Right ventricle myocardium inferior (tissue), 1 donor: ENCODE measurements at regions not wholly inside any gene's neighbourhood (a gene's known extent, or its start where the extent isn't known, plus 50 kb on each side); places are given as distances from the start of the nearest gene placed in this dataset.

Source experiments
- ATAC-seq: fragments of 200-7000 bp; cut with Tn5 transposase; one replicate; pipeline ENCODE4 v1.9.1; 2020; ENCODE audit warnings: mild to moderate bottlenecking, moderate library complexity
- DNase-seq: peaks from one replicate; pipeline ENCODE4 v3.0.0; 2021; ENCODE audit errors: missing footprints
- intact Hi-C: fragments of 100-400 bp; cut with DNase I; formaldehyde crosslinking; loops from one replicate; pipeline ENCODE4 v1.11.0; 2022
- donor health status: DM: no; HTN: yes; CAD: no; lungs with severe emphysema.

- ATAC-seq (no peak), DNase-seq (no peak)
- intact Hi-C loops: no loop called here
These were observed 51.2 kb upstream of the PCBD1 start for GRCh38 chr10:70939441-70940003.

DNA sequence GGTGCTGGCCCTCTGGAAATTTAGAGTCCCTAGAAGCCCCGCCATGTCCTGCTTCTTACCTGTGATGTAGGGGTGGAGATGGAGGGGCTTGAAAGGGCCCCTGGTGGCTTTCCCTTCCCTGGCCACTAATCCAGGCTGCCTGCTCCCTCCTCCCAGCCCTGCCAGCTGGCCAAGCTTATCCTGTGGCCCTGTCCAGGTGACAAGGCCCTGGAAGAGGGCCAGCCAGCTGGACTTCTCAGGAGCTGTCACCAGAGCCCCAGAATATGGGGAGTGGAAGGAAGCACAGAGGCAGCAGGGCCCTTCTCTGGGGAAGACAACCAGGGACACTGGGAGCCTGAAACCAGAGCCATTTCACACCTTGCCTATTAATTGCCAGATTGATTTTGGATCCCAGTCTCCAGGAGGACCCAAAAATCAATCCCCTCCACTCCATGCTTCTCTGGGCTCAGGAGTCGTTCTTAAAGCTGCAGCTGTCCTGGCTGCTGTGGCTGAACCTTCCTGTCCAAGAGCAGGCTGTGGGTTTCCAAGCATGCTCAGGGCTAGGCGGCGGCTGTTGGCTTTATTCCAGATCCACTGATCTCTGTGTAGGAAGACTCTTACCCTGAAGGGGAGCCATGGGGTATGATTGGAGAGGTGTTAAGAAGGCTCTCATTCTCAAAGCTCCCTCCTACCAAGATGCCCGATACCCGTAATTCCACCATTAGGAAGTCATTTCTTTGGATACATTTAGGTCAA is 52.6 kb upstream of the PCBD1 start:
- DNase-seq (peak; percentile 83), ATAC-seq (peak; percentile 41)
- intact Hi-C loops: no loop called here

- no peak for ATAC-seq
- DNase-seq: no peak
- intact Hi-C loops: no loop called here
These were observed 53.8 kb upstream of the PCBD1 start for GRCh38 chr10:70942125-70942524.

DNA sequence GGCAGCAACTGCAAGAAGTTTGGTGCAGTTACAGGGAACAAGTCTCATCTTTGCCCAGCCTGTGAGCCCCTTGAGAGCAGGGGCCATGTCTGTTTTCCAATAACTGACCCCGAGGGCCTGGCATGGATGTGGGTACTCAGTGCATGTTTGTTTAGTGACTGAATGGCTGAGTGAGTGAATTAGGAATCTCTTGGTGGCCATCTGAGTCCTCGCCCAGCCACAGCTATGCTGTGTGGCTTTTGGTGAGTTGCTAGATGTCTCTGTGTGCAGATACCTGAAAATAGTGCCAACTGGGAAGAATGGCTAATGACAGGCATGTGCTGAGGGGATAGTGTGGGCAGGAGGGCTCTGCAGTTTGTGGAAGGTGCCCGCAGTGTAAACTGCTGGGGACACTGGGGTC is 54.4 kb upstream of the PCBD1 start:
- no peak for DNase-seq
- no peak for ATAC-seq
- intact Hi-C loops: no loop called here

- DNase-seq (no peak), ATAC-seq (no peak)
- intact Hi-C loops: no loop called here
These were observed 54.9 kb upstream of the PCBD1 start for GRCh38 chr10:70943249-70943648.

- DNase-seq (no peak), ATAC-seq (peak; percentile 52)
- intact Hi-C loops: no loop called here
These were observed 55.6 kb upstream of the PCBD1 start for GRCh38 chr10:70943841-70944466.

DNA sequence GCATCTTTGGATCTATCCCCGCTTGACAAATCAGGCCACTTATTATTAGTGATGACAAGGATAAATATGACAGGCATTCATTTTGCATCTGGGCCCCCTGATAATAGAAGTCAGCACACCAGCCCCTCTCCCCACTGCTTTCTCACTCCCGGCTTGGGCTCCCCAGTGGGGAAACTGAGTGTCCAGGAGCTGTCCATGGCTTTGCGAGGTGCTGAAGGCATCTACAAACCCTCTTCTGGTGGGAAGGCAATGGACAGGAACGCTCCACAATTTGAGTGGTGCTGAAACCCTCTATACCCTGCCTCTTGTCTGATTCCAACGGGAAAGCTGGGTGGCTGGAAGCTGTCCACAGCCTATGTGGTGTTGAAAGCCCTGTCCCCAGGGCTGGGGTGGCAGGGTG is 61.7 kb upstream of the PCBD1 start:
- ATAC-seq: no peak
- intact Hi-C loops: no loop called here
- no peak for DNase-seq

DNA sequence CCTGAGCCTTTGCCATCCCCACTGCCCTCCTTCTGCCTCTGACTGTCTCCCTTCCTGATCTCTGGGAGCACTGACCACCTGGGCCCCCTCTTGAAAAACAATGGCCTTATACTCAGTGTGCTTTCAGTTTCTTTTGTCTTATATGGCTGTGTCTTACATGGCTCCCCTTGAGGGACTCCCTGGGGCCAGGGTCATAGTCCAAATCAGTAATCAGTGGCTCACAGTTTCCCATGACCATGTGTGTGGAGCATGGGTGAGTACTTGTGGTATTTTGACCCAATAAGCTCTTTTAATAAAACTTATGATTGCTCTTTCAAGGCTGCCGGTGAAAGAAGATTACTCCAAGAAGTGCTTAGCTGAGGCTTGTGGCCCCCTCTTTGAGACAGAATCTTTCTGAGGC is 62.4 kb upstream of the PCBD1 start:
- ATAC-seq (no peak), DNase-seq (no peak)
- intact Hi-C loops: no loop called here

GRCh38 chr10:70952401-70952800 is 64.0 kb upstream of the PCBD1 start:
- no peak for DNase-seq
- intact Hi-C loops: no loop called here
- no peak for ATAC-seq

GRCh38 chr10:70952921-70953320 is 64.6 kb upstream of the PCBD1 start:
- ATAC-seq (no peak), DNase-seq (no peak)
- intact Hi-C loops: no loop called here

DNA sequence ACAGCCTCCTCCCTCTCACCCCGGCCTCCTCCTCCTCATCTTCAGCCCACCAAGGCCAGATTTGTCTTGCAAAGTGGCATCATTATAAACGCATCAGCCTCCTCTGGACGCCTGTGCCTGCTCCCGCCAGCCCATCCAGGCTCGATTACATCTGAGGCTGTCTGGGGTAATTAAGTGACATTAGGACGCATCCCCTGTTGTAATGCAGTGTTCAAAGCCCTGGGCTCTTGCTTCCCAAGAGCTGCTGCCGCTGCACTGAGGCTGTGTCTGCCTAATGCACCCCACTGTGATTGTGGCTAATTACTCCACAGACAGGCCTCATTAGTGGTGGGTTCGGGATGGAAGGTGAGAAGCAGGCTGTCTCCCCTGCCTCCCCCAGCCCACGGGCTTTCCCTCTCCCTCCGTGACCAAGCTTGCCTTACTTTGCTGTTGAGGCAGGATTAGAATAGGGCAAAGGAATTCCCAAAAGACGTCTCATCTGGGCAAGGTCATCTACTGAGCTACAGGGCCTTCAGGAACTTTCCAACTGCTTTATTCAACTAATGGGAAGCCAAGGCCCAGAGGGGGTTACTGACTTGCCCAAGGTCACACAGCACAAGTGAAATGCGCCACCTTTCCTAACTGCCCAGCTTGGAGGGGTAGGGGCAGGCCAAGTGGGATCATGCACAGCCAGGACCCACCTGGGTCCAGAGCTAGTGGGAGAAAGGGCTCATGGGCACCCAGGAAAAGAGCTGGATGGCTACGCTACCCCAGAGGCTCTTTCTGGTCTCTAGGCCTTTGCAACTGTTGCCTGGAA is 66.2 kb upstream of the PCBD1 start:
- intact Hi-C loops: no loop called here
- ATAC-seq: no peak
- DNase-seq: no peak

GRCh38 chr10:70956029-70956759 is 67.8 kb upstream of the PCBD1 start:
- no peak for ATAC-seq
- intact Hi-C loops: no loop called here
- no peak for DNase-seq

DNA sequence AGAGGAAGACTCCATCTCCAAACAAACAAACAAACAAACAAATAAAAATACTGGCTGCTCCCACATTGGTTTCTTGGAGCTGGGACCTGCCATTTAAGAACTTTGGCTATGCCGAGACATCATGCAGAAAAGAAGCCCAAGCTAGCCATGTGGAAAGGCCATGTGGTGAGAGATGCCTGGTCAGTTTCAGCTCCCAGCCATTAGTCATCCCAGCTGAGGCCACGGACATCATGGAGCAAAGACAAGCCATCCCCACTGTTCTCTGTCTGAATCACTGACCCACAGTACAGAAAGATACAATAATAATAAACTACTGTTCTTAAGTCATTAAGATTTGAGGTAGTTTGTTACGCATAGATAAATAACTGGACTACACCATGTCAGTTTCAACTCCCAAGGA is 70.0 kb upstream of the PCBD1 start:
- intact Hi-C loops: no loop called here
- DNase-seq (no peak), ATAC-seq (no peak)

DNA sequence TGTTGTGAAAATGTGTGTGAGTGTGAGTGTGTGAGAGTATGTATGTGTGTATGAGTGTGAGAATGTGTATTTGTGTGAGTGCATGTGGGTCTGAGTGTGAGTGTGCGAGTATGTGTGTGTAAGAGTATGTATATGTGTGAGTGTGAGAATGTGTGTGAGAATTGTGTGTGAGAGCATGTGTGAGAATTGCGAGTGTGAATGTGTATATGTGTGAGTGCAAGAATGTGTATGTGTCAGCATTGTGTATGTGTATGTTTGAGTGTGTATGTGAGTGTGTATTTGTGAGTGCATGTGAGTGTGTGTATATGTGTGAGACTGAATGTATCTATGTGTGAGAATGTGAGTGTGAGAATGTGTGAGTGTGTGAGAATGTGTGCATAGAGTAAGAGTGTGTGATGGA is 72.0 kb upstream of the PCBD1 start:
- ATAC-seq (no peak), DNase-seq (no peak)
- intact Hi-C loops: no loop called here

DNA sequence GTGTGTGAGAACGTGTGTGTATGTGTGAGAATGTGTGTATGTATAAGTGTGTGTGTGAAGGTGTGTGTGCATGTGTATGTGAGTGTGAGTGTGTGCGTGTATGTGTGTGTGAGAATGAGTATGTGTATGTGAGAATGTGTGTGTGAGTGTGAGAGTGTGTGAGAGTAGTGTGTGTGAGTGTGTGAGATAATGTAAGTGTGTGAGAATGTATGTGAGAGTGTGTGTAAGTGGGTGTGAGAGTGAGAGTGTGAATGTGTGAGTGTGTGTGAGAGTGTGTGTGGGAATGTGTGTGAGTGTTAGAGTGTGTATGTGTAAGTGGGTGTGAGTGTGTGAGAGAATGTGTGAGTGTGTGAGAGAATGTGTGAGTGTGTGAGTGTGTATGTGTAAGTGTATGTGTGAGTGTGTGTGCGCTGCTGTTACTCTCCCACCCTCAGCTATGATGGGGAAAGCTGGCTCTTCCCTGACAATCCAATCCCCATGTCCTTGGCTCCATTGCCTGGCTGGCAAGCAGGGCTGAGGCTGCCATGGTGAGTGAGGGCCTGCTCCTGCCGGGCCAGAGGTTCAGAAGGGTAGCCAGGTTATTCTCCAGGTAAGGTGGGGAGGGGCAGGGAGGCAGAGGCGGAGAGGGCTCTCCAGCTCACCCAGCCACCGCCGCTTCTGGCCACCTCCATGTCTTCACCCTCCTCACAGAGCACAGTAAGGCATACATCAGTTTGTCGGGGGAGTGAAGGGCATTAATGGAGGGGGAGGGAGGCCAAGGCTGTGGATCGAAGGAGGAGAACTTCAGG is 72.6 kb upstream of the PCBD1 start:
- ATAC-seq: no peak
- intact Hi-C loops: no loop called here
- DNase-seq: no peak

DNA sequence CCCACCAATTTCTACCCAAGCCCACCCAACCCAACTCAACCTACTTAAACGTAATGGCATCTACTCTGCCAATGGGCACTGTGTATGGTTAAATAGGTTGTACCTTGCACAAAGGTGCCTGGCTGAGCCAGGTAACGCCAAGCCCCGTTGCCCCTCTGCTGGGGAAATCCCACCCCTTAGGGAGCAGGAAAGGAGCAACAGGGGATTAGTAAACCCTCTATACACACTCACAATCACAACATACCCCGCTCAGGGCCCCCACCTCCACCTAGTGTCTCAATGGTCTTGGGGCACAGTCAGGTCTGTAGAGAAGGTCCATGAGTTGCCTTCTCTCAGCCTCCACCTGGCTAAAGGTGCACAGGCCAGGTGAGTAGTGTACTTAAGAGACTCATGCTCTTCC is 74.3 kb upstream of the PCBD1 start:
- intact Hi-C loops: no loop called here
- no peak for DNase-seq
- ATAC-seq: no peak

GRCh38 chr10:70963271-70963670 is 74.9 kb upstream of the PCBD1 start:
- DNase-seq (no peak), ATAC-seq (no peak)
- intact Hi-C loops: no loop called here

DNA sequence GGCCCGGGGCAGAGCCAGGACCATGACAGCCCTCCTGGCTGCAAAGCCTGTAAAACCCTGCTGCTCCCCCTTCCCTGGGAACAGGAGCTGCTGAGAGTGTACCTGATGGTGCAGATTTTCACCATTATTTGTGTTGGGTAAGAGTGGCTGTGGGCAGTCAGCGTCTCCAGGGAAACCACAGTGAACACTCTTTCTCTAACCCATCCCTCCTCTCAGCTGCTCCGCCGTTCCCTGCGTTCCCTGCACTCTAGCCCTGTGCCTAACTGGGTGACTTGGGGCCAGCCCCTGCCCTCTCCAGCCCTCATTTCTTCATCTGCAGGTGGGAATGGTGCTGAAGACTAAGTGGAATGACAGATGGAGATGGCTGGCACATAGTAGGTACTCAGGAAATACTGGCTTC is 75.9 kb upstream of the PCBD1 start:
- DNase-seq (no peak), ATAC-seq (no peak)
- intact Hi-C loops: no loop called here
